RWPE2 (cell line): ENCODE measurements at regions not wholly inside any gene's neighbourhood (a gene's known extent, or its start where the extent isn't known, plus 50 kb on each side); places are given as distances from the start of the nearest gene placed in this dataset.

Experiments
- ATAC-seq: fragments of 200-7000 bp; cut with Tn5 transposase; 3 replicates; pipeline ENCODE4 v1.9.1; 2021; ENCODE audit warnings: low read depth
- DNase-seq: peaks from one replicate; pipeline ENCODE4 v3.0.0-alpha.2; 2020; ENCODE audit warnings: low spot score
- H3K27ac ChIP-seq: fragments of 450-650 bp; 2 replicates; pipeline ENCODE4 v1.5.1; 2017; ENCODE audit warnings: mild to moderate bottlenecking; ENCODE audit not compliant: poor library complexity, severe bottlenecking
- H3K27me3 ChIP-seq: fragments of 250-450 bp; sonication (Bioruptor Pico); 2 replicates; pipeline ENCODE4 v1.5.1; 2021; ENCODE audit warnings: mild to moderate bottlenecking, moderate library complexity; ENCODE audit not compliant: insufficient read depth, poor library complexity, severe bottlenecking
- H3K36me3 ChIP-seq: fragments of 250-450 bp; sonication (Bioruptor Pico); 2 replicates; pipeline ENCODE4 v1.5.1; 2020; ENCODE audit warnings: low read depth, mild to moderate bottlenecking, moderate library complexity
- H3K4me1 ChIP-seq: fragments of 250-450 bp; sonication (Bioruptor Pico); 2 replicates; pipeline ENCODE4 v1.5.1; 2021; ENCODE audit warnings: mild to moderate bottlenecking, moderate library complexity; ENCODE audit not compliant: insufficient read depth, poor library complexity, severe bottlenecking
- H3K4me3 ChIP-seq: fragments of 250-450 bp; sonication (Bioruptor Pico); 2 replicates; pipeline ENCODE4 v1.5.1; 2021; ENCODE audit warnings: mild to moderate bottlenecking, moderate library complexity; ENCODE audit not compliant: severe bottlenecking
- H3K9me3 ChIP-seq: fragments of 250-450 bp; sonication (Bioruptor Pico); 2 replicates; pipeline ENCODE4 v1.5.1; 2021; ENCODE audit warnings: mild to moderate bottlenecking, moderate library complexity; ENCODE audit not compliant: severe bottlenecking
- TF ChIP-seq, protein P1 (sequence below): fragments of 450-650 bp; IDR thresholded peaks from one replicate; pipeline ENCODE4 v1.5.1; 2017; ENCODE audit warnings: mild to moderate bottlenecking, moderate library complexity; ENCODE audit not compliant: poor library complexity, severe bottlenecking

DNA sequence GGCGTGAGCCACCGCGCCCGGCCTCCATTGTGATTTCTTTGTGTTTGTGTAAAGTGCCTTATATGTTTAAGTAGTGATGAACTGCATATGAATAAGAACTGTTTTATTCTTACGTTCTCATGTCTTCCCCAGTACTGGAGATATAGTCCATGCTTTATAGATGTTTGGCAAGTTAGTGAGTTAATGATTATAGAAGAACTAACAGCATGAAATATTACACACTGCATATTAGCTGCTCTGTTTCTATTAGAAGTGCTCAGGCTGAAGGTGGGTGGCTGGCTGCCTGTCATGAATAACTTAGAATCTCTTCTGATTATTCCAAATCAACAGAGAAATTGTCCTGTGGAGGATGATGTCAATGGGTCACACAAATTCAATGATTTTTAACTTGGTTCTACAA, 709.4 kb downstream of the GALC start:
- H3K27me3 ChIP-seq: no peaks in the 10 kb centered on the region
- DNase-seq (no peak), ATAC-seq (no peak)
- H3K9me3 ChIP-seq: no peaks in the 10 kb centered on the region
- TF ChIP-seq, protein P1, sequence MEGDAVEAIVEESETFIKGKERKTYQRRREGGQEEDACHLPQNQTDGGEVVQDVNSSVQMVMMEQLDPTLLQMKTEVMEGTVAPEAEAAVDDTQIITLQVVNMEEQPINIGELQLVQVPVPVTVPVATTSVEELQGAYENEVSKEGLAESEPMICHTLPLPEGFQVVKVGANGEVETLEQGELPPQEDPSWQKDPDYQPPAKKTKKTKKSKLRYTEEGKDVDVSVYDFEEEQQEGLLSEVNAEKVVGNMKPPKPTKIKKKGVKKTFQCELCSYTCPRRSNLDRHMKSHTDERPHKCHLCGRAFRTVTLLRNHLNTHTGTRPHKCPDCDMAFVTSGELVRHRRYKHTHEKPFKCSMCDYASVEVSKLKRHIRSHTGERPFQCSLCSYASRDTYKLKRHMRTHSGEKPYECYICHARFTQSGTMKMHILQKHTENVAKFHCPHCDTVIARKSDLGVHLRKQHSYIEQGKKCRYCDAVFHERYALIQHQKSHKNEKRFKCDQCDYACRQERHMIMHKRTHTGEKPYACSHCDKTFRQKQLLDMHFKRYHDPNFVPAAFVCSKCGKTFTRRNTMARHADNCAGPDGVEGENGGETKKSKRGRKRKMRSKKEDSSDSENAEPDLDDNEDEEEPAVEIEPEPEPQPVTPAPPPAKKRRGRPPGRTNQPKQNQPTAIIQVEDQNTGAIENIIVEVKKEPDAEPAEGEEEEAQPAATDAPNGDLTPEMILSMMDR: no peak
- peaks cover 4% of the 10 kb centered on the region for H3K4me1 ChIP-seq
- no peak overlapping the region for H3K4me3 ChIP-seq
- no peaks in the 10 kb centered on the region for H3K36me3 ChIP-seq
- no peak overlapping the region for H3K27ac ChIP-seq

GRCh38 chr14:87282266-87282665, 710.7 kb downstream of the GALC start:
- Histone ChIP-seq H3K27me3 (no peaks in the 10 kb centered on the region), H3K9me3 (no peaks in the 10 kb centered on the region), H3K4me1 (peaks cover 4% of the 10 kb centered on the region), H3K36me3 (no peaks in the 10 kb centered on the region), H3K4me3 (no peak overlapping the region), H3K27ac (no peak overlapping the region)
- TF ChIP-seq, protein P1: no peak
- DNase-seq: no peak
- no peak for ATAC-seq

- no peaks in the 10 kb centered on the region for H3K27me3 ChIP-seq
- no peaks in the 10 kb centered on the region for H3K9me3 ChIP-seq
- DNase-seq (no peak), ATAC-seq (no peak)
- H3K27ac ChIP-seq: no peak overlapping the region
- TF ChIP-seq, protein P1: no peak
- no peaks in the 10 kb centered on the region for H3K4me1 ChIP-seq
- no peak overlapping the region for H3K4me3 ChIP-seq
- no peaks in the 10 kb centered on the region for H3K36me3 ChIP-seq
These were observed 714.6 kb downstream of the GALC start for GRCh38 chr14:87278415-87278814.

GRCh38 chr14:87271331-87271730, 721.7 kb downstream of the GALC start:
- DNase-seq (no peak), ATAC-seq (no peak)
- H3K4me3 ChIP-seq: no peak overlapping the region
- H3K4me1 ChIP-seq: no peaks in the 10 kb centered on the region
- TF ChIP-seq, protein P1: no peak
- H3K27me3 ChIP-seq: no peaks in the 10 kb centered on the region
- no peak overlapping the region for H3K27ac ChIP-seq
- H3K36me3 ChIP-seq: no peaks in the 10 kb centered on the region
- no peaks in the 10 kb centered on the region for H3K9me3 ChIP-seq

DNA sequence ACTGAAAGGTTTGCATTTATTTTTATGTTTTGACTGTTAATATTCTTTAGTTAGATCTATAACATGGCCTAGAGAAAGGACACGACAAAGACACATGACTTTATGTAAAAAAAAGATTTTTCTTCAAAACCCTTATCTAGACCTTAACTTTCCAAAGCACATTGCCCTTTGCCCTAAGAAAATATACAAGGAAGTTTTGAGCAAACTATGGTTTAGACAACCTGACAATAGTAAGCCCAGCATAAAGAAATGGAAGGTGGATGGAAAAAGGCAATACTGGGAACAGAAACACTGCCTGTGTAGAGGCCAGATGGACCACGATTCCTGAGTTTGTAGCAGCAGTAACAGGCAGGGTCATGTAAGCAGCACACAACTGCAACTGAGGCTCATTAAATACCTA, 724.0 kb downstream of the GALC start:
- Histone ChIP-seq H3K4me1 (peaks cover 9% of the 10 kb centered on the region), H3K36me3 (no peaks in the 10 kb centered on the region), H3K4me3 (no peak overlapping the region), H3K27ac (no peak overlapping the region), H3K27me3 (no peaks in the 10 kb centered on the region), H3K9me3 (no peaks in the 10 kb centered on the region)
- TF ChIP-seq, protein P1: no peak
- ATAC-seq (no peak), DNase-seq (no peak)
